H4 (cell line): ENCODE measurements at regions not wholly inside any gene's neighbourhood (a gene's known extent, or its start where the extent isn't known, plus 50 kb on each side); places are given as distances from the start of the nearest gene placed in this dataset.
A peak's percentile ranks its signal among the peaks of the same experiment; 100 is the strongest.
"Not testable (repeated sequence)": the region's sequence is repeated elsewhere in the genome, so short reads cannot be mapped to it uniquely, and the experiment has no call there.

Source experiments
- DNase-seq: peaks from one replicate; pipeline ENCODE4 v3.0.0-alpha.2; 2015; ENCODE audit warnings: low spot score

DNA sequence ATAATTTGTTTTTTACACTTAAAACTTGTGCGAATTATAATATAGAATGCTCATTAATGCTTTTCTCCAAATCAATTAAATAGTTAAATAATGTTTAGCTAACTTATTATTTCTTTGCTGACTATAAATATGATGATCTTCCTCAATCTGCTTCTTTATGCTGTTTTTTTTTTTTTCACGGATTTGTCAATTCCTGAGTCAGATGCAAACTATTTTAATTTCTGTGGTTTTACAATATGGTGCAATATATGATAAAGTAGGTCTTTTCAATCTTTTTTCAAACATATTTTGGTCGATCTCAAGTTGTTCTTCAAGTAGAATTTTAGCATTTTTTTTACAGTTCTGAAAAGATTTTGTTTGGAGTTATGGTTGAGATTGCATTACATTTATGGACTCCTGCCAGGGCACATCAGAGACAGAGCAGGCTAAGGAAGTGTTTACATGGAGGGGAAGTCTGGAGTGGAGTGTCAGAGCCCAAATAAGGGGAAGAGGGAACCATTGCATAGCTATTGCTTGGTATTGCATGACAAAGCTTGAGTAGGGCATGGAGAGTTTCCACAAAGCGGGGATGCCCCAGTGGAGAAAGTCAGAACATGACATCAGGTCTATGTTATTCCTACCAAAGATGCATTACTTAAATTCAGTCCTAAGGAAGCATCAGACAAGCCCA is 204.4 kb downstream of the OTUD1 start:
- DNase-seq: peak; percentile 46

DNA sequence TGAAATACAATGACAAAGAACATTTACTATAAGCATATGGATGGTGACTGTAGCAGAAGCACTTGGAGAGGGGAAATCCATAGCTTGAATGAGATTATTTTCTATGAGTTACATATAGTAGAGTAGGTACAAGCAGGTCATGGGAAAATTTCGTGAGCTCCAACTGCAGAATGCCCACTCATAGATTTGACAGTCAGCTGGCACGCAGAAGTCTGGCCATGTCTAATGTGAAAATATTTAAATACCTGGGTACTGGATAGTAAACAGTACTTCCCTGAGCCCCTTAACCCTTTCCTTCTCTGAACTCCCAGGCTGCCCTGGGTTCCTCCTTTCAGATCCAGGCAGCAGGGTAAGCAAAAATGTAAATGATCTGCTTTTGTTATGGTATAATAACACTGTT is 209.7 kb downstream of the OTUD1 start:
- DNase-seq: no peak

GRCh38 chr10:23656735-23657134 is 217.9 kb downstream of the OTUD1 start:
- DNase-seq: no peak

- DNase-seq: no peak
These were observed 218.8 kb downstream of the OTUD1 start for GRCh38 chr10:23657677-23658076.

DNA sequence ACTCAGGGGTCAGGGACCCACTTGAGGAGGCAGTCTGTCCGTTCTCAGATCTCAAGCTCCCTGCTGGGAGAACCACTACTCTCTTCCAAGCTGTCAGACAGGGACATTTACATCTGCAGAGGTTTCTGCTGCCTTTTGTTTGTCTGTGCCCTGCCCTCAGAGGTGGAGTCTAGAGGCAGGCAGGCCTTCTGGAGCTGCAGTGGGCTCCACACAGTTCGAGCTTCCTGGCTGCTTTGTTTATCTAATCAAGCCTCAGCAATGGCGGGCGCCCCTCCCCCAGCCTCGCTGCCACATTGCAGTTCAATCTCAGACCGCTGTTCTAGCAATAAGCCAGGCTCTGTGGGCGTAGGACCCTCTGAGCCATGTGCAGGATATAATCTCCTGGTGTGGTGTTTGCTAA is 233.0 kb downstream of the OTUD1 start:
- DNase-seq: not testable (repeated sequence)

GRCh38 chr10:23675585-23675984 is 236.7 kb downstream of the OTUD1 start:
- no peak for DNase-seq

GRCh38 chr10:23676296-23676695 is 237.4 kb downstream of the OTUD1 start:
- DNase-seq: no peak

GRCh38 chr10:23686722-23687121 is 247.8 kb downstream of the OTUD1 start:
- no peak for DNase-seq

GRCh38 chr10:23692736-23693135 is 253.9 kb downstream of the OTUD1 start:
- DNase-seq: no peak

- no peak for DNase-seq
These were observed 254.6 kb downstream of the OTUD1 start for GRCh38 chr10:23693501-23693901.

DNA sequence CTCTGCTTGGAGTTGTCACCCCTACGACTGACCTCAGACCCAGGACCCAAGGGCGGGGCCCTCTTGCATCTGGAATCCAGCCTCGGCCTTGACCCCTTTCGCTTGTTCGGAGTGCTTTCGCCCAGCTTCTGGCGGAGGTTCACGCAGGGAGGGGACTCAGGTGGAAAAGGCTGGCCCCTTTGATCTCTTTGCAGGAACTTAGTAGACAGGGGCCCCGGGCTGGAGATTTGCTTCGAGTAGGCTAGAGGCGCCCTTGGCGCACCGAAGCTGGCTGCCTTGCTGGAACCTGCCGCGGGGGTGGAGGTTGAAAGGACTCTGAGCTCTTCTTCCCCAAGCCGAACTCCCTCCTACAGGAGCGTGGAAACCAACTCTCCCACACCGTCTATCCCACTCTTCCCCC is 255.1 kb downstream of the OTUD1 start:
- DNase-seq: no peak

GRCh38 chr10:23694446-23694920 is 255.6 kb downstream of the OTUD1 start:
- no peak for DNase-seq

GRCh38 chr10:23694921-23695824 is 256.3 kb downstream of the OTUD1 start:
- DNase-seq: no peak

DNA sequence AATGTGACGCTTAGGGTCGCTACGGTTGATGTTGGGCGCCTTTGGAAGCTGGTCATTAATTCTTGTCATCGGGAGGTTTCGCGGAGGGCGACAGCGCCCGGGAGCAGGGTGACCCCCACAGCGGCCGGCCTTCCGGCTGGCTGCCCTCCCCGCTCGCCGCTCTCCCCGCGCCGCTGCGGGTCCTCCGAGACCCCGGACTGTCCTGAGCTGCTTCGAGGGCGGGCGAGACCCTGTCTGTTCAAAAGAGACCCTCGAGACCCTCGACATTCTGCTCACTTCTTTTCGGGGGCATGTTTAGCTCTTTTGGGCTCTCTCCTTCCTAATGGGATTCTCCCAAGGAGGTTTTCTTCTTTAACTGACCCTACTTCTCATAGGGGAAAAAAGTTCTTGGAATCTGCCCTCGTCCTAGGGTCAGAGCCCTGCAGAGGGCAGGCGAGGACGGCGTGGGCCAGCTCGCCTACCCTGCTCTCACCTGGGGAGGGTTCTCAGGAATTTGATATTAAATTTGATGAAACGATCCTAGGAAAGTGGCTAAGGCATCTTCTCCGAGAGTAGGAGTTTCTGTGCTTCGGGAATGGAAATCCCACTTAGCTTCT is 257.0 kb downstream of the OTUD1 start:
- DNase-seq: no peak

- no peak for DNase-seq
These were observed 257.6 kb downstream of the OTUD1 start for GRCh38 chr10:23696476-23696875.

GRCh38 chr10:23702977-23703414 is 264.1 kb downstream of the OTUD1 start:
- peak; percentile 55 for DNase-seq

GRCh38 chr10:23715363-23715762 is 276.5 kb downstream of the OTUD1 start:
- no peak for DNase-seq

DNA sequence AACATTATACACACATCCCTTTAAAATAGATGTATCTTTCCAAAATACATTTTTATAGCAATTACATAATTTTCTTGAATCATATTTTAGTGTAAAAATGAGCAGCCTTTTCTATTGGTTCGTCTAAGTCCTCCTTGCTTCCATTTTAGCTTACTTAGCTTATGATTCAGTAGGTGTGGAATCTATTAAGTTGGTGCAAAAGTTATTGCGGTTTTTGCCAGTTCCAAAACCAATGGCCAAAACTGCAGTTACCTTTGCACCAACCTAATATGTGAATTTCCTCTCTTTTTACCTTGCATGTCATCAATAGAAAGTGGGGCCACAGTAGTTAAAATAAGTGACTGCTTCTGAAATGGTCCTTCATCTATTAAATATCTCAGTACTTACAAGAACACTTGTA is 279.0 kb downstream of the OTUD1 start:
- DNase-seq: no peak

- no peak for DNase-seq
These were observed 280.1 kb downstream of the OTUD1 start for GRCh38 chr10:23718946-23719345.

GRCh38 chr10:23723796-23724195 is 284.9 kb downstream of the OTUD1 start:
- DNase-seq: no peak

DNA sequence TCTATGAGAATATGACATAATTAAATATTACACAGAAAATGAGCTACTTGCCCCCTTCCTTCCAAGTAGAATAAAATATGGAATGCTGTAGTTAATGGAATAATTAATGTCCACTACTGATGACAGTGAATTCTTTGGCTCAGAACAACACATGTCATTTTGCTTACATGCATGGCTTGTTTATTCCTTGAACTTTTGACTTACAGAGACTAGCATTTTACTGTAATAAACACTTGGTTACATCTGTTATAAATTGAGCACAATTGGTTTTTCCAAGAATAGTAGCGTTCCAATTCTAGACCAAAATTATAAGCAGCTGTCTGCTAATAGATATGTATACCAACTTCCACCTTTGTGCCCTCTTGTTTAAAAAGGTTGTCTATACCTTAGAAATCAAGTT is 286.7 kb downstream of the OTUD1 start:
- DNase-seq: no peak

DNA sequence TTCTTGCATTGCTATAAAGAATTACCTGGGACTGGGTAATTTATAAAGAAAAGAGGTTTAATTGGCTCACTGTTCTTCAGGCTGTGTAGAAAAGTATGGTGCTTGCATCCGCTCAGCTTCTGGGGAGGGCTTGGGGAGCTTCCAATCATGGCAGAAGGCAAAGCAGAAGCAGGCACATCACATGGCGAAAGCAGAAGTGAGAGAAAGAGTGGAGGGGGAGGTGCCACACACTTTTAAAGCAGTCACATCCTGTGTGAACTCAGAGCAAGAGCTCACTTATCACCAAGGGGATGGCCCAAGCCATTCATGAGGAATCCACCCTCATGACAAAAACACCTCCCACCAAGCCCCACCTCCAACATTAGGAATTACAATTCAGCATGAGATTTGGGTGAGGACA is 303.5 kb downstream of the OTUD1 start:
- DNase-seq: no peak

GRCh38 chr10:23742807-23743206 is 303.9 kb downstream of the OTUD1 start:
- DNase-seq: no peak
